HG02970 (cell line): ENCODE measurements at regions not wholly inside any gene's neighbourhood (a gene's known extent, or its start where the extent isn't known, plus 50 kb on each side); places are given as distances from the start of the nearest gene placed in this dataset.

Experiments used
- ATAC-seq: cut with Tn5 transposase; IDR thresholded peaks from one replicate; pipeline ENCODE4 v1.9.1; 2021; ENCODE audit warnings: mild to moderate bottlenecking, moderate library complexity, moderate number of reproducible peaks; ENCODE audit not compliant: unreplicated experiment, low FRiP score

DNA sequence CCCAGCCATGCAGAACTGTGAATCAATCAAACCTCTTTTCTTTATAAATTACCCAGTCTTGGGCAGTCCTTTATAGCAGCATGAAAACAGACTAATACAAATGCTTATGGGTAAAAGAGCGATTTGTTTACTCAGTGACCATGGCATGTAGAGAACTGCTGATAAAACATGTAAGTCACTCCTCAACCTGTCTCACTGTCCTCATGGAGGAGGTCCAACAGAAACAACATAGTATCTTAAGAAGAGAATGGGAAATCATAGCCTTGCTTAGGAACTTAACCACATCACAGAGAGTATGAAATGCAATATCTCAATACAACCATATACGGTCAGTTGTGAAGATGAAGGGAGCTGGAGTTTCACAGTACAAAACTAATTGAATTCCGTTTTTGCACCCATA lies 1734.0 kb upstream of the RAG2 start:
- ATAC-seq: no peak

DNA sequence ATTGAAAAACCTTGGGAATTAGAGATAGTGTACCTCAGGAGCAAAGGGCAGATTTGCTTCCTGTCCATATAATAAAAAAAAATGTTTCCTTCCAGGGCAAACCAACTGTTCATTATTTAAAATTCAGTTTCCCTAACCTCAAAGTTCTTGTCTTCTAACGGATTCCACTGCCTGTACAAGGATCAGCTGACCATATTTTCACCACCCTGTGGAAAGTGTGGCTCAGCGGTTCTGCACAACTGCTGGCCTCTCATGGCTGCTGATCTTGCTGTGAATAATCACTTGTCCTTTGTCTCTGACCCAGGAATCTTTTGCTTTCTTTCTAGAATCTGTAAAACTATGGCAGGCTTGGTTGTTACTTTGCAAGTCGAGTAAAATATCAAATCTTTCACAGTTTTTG lies 1732.5 kb upstream of the RAG2 start:
- no peak for ATAC-seq

DNA sequence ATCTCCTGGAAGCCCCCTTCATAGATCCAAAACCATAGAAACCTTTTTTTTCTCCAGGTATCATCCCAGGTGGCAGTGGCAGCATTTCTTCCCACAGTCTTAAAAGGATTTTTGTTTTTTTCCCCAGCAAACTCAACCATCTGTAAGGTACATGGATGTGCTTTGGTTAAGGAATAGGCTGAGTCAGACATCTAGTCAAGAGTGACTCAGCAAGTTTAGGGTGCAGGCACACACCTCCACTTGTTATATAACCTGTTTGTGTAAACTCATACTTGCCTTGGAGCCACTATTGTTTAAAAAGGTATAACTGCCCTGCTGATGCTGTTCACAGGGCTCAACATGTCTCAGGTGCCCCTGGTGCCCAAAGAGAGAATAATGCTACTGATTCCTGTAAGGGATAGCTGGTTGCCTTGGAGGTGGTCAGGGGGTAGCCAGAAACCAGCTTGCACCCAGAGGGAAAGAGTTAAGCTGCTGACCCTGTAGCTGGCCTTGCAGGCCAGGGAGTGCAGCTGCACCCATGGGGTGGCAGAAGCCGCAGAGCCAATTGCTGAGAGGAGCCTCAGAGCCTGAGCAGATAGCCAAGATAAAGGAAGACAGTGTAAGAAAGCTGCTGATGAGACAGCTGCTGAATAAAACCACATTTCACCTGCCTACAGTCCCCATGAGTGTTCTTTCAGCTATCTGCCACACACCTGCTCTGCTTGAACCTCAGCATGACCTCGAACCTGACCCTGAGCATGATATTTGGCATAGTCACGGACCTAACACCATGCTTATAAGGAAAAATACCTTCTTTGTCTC lies 1726.1 kb upstream of the RAG2 start:
- no peak for ATAC-seq

DNA sequence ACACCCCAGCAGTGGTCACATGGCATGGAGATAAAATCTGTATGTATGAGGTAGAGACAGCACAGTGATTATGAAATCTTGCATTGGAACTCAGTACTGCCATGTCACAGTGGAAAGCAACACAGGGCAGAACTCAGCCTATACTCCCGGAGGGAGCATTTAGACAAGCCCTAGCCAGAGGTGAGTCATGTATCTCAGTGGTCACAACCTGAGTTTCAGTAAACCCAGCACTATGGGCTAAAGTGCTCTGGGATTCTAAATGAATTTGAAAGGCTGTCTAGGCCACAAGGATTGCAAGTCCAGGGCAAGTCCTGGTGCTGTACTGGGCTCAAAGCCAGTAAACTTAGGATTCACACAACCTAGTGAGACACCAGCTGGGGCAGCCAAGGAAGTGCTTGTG lies 1717.1 kb upstream of the RAG2 start:
- ATAC-seq: no peak

DNA sequence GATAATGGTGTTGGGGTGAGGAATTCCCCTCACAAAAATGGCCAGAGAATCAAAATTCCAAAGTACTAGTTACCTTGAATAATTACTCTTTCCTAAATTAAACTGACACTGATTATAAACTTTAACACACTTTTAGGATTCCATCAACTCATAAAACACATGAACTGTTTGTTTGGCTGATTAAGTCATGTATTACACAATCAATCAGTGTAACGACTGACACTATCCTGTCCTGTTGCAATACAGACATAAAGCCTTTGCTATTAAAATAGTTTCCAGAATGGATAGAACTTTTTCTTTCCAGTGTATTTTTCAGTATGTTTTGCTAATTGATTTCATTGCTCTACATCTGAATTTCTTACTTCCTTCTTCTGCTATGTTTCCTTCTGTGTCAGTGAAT lies 1709.4 kb upstream of the RAG2 start:
- ATAC-seq: no peak

DNA sequence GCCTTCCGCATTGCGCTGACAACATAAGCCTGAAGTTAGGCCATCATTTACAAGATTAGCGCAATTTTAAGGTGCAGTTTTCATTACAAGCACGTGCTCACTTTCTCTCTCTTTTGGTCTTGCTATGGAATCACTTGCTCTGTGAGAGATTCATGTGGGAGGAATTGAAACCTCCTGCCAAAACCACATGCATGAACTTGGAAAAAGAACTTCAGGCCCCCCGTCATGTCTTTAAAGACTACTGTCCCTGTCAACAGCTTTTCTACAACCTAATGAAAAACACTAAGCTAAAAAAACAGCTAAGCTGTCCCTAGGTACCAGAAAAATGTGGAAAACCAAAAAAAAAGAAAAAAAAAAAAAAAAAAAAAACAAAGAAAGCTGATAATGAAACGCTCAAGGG lies 1707.6 kb upstream of the RAG2 start:
- ATAC-seq: no peak

DNA sequence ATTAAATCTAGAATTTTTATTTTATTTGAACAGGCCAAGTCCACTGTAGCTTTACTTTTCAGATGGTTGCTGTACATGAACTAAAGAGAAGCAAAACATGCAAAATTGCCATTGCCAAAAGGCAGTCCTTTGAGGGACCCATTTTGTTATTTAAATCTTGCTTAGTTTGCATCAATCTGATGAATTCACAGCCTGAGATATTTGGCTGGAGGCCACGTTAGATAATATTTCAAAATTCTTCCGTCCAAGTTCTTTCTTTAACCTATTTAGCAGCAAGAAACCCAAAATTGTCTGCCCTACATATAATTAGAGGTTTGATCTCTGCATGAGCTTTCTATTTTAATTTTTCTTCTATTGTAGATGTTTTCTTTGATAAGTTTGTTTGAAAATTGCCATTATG lies 1706.9 kb upstream of the RAG2 start:
- no peak for ATAC-seq

DNA sequence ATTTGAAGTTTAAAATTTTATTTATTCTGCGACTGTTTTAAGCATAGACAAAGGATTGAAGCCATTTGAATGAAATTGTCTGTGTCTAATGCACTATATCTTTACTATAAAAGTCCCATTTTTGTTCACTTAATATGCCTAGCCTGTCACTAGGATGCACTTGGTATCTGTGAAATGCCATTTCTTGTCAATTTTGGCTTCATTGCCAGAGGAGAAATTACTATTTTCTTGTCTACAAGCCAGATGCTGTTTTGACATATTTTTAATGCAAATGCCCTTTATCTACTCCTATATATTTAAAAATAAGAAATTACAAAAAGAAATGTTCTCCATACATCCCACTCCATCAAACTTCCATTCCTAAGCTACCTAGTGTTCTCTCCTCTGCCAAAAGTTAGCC lies 1704.5 kb upstream of the RAG2 start:
- no peak for ATAC-seq

DNA sequence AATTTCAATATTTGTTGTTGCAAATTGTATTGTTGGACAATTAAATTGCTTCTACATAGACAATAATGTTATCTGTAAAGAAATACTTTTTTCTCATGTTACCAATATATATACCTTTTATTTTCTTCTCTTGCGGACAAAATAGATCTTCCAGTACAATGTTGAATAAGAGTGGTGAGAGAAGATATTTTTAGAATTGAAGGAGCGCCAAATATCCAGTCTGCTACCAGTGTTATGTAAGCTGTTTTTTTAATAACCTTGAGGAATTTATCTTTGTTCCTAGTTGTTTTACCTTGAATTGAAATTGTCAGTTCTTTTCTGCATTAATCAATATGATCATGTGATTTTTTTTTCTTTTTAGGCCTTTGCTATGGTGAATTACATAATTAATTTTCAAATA lies 1702.5 kb upstream of the RAG2 start:
- no peak for ATAC-seq

DNA sequence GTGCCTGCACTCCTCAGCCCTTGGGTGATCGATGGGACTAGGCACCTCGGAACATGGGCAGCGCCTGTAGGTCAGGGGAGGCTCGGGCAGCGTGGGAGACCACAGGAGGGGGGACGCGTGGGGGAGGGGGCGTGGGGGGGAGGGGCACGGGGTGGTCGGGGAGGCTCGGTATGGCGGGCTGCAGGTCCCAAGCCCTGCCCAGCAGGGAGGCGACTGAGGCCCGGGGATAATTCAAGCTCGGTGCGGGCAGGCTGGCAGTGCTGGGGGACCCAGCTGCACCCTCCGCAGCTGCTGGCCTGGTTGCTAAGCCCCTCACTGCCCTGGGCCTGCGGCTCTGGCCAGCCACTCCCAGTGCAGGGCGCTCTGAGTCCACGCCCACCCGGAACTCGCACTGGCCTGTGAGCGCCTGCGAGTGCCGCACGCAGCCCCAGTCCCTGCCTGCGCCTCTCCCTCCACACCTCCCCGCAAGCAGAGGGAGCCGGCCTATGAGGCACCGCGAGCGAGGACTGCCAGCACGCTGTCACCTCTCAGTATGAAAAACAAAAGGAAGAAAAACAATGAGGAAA lies 1698.3 kb upstream of the RAG2 start:
- no peak for ATAC-seq

DNA sequence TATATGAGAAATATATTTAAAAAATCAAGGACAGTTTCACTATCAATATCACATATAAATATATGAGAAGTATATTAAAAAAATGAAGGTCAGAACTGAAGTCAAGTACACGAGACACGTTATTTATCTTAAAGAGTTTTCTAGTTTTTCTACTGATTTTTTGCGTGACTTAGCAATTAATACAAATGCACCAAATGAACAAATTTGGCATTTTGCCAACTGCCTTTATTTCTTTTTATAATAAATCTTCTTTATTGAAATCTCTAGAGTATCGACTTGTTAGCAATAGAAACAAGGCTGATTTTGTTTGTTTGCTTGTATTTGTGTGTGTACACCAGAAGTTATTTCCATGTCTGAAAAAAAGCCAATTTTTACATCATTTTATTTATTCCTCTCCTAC lies 1684.7 kb upstream of the RAG2 start:
- no peak for ATAC-seq

DNA sequence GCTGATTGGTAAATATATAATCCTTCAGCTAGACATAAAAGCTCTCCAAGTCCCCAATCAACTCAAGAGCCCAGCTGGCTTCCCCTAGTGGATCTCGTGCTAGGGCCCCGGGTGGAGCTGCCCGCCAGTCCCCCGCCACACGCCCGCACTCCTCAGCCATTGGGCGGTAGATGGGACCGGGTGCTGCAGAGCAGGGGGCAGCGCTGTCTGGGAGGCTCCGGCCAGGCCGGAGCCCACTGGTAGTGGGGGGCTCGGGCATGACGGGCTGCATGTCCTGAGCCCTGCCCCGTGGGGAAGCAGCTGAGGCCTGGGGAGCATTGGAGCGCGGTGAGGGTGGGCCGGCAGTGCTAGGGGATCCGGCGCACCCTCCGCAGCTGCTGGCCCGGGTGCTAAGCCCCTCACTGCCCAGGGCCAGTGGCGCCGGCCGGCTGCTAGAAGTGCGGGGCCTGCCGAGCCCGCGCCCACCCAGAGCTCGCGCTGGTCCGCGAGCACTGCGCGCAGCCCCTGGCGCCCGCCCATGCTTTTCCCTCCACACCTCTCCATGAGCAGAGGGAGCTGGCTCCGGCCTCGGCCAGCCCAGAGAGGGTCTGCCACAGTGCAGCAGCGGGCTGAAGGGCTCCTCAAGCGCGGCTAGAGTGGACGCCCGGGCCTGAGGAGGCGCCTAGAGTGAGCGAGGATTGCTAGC lies 1680.6 kb upstream of the RAG2 start:
- no peak for ATAC-seq

DNA sequence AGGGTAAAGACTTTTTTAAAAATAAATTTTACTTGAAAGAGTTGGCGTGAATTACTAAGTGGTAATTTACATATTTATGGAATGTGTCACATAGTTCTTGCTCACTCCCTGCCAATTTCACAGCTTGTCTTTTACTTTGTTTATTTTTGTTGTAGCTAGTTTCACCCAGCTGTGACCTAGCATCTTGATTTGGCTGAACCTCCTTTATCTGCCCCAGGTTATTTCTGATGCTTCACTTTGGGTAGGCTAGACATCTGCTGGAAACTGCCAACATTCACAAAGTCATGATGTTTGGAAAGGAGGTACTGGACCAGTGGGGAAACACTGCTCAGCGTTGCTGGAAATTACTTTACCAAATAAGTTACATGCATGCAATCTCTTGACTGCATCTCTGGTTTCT lies 1676.0 kb upstream of the RAG2 start:
- no peak for ATAC-seq

DNA sequence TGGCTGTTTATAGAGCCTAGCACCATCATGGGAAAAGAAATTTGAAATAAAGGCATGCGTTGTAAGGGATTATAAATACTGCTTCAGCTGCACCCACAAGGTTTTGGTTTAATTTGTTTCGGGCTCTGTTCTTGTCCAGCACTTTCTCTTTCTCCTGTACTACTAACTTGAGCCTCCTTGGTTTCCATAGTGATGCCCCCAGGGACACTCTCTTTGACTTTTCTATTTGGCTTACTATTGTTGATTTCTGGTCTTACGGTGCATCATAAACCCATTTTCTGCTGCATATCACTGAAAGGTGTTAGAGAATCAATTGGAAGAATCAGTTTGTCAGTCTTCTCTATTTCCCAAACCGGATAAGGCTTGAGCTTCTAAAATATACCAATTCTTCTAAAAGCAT lies 1674.3 kb upstream of the RAG2 start:
- no peak for ATAC-seq

DNA sequence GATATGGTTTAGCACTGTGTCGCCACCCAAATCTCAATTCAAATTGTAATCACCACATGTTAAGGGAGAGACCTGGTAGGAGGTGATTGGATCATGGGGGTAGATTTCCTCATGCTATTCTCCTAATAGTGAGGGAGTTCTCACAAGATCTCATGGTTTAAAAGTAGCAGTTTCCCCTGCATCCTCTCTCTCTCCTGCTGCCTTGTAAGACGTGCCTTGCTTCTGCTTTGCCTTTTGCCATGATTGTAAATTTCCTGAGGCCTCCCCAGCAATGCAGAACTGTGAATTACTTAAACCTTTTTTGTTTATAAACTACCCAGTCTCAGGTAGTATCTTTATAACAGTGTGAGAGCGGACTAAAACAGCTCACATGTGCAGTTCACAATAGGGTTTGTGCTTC lies 1668.7 kb upstream of the RAG2 start:
- no peak for ATAC-seq

DNA sequence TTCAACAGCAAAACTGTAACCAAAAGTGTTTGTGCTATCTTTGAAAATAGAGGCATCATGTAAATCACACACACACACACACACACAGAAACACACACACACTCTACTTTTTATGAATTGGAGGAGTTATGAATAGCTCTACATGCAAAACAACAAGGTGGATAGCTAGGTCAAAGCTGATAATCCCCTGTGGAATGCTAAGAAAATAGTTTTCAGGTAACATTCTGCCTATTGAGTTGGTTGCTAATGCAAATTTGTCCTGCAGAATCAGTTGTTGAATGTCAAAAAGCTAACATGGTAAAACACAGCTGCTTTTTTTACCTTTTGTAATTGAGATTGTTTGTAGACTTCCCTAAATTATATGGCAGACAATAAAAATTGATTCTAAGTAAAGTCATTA lies 1658.4 kb upstream of the RAG2 start:
- ATAC-seq: no peak

DNA sequence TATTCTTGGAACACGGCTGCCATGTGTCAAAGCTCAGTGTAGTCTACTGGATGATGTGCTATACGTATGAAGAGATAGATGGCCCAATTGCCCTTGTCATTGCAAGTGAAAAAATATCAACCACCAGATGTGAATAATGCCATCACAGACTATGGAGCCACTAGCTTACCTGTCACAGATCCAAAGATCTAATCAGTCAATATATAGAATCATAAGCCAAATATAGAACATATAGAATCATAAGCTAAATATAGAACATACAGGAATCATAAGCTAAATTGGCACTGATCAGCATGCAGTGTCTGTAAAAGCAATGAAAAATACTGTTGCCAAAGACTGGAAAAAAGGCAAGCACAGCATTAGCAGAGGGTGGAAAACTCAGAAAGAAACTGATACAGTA lies 1656.9 kb upstream of the RAG2 start:
- no peak for ATAC-seq

DNA sequence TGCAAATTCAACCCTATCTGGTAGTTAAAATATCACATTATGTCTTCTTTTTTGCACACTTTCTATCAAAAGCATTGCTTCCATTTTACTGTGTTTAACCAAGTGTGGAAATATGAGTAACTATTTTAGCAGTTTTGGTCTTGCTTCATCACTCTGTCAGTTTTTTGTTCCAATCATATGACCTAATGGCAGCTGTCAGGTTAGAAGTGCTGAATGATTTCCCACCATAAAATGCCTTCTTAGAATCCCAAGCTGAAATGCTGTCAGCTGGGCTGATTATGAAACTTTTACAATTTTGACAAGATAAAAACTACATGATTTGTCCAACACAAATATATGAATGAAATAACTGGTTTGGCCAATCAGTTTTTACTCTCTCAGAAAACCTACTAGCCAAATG lies 1654.6 kb upstream of the RAG2 start:
- ATAC-seq: no peak

DNA sequence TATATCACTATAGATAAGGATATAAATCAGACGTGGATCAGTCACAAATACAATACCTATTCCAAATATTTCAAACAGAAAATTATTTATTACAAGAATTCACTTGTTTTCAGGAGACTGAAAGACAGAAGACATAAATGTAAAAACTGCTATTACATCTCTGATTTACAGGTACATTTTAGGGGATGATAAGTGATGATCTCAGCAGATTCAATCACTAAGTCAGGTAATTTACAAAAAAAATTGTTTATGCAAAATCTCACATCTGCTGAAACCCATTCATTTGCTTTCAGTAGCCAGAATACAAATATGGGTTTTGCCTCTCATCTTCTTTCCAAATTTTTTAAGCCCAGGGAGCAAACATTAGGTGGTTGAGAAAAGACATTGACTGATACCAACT lies 1648.4 kb upstream of the RAG2 start:
- ATAC-seq: no peak

DNA sequence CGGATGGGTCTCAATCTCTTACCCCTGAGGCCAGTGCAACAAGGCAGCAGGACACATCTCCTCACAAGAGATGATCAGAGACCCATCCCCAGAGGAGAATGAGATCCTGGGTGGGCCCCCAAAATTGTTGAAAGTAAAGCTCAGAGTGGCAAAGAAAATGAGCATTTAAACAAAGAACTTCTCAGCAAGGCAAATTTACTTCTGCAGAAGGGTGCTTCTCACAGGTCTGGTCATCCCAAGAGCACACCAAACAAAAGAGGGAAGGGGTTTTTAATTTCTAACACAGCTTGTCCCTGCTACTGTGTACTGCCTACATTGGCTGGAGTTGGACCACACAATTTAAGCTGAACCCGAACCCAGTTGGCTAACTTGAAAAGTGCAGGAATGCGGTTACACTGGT lies 1628.6 kb upstream of the RAG2 start:
- ATAC-seq: no peak

DNA sequence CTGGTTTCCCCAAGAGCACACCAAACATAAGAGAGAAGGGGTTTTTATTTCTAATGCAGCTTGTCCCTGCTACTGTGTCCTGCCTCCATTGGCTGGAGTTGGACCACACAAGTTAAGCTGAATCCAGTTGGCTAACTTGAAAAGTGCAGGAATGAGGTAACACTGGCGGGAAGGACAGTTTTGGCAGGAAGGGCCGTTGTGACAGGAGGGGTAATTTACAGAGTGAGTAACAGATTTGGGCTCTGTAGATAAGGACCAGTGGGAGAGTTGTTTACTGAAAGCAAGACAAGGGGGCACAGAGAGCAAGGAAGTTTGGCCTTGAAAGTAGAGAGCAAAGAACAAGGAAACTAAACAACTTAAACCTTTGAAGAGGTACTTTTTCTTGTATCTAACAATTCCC lies 1623.3 kb upstream of the RAG2 start:
- ATAC-seq: no peak

DNA sequence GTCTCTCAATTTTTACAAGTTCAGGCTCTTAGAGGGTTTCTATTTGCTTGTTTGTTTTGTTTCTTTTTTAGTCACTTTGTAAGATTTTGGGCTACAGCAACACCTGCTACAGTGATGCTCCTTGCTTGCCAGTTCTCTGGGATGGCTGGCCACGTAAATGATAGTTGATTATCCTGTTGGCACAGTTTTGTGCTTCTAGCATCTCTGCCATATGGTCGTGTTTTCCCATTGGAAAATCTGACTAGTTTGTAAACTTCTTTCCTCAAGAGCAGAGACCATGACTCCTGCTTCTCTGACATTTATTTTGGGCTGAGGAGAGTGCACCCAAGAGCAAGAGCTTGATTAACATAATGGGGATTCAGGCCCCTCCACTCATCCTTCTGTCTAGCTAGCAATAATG lies 1621.6 kb upstream of the RAG2 start:
- ATAC-seq: no peak
